ENCODE measurements at regions not wholly inside any gene's neighbourhood (a gene's known extent, or its start where the extent isn't known, plus 50 kb on each side); places are given as distances from the start of the nearest gene placed in this dataset.

- no peak overlapping the region for H3K4me3 ChIP-seq
- H3K27ac ChIP-seq, result no peak overlapping the region
- no peaks in the 10 kb centered on the region for H3K27me3 ChIP-seq
- no peaks in the 10 kb centered on the region for H3K9me3 ChIP-seq (replicated peaks in 1 of 3)
- H3K36me3 ChIP-seq (replicated peaks in 1 of 2), result no peaks in the 10 kb centered on the region
- TF ChIP-seq CTCF (IDR thresholded peaks at IDR 0.05) (no peak), POLR2A (IDR thresholded peaks at IDR 0.05) (no peak)
- H3K4me1 ChIP-seq (replicated peaks in 1 of 2), result no peaks in the 10 kb centered on the region
- WGBS, 4 donors, result 83 to 87% (median 84%) methylated on average over 4 to 5 of the region's 5 CpGs
- no peak for DNase-seq
- intact Hi-C loops (cut with DNase I), result no loop called here
Measured at GRCh38 chrX:99383786-99384185, 1026.3 kb downstream of the PCDH19 start.

- Histone ChIP-seq H3K9me3 (replicated peaks in 1 of 3) (no peaks in the 10 kb centered on the region), H3K27ac (no peak overlapping the region), H3K4me1 (replicated peaks in 1 of 2) (no peaks in the 10 kb centered on the region), H3K36me3 (replicated peaks in 1 of 2) (no peaks in the 10 kb centered on the region), H3K27me3 (peaks cover 9% of the 10 kb centered on the region), H3K4me3 (no peak overlapping the region)
- intact Hi-C loops (cut with DNase I), result no loop called here
- TF ChIP-seq CTCF (IDR thresholded peaks at IDR 0.05) (no peak), POLR2A (IDR thresholded peaks at IDR 0.05) (no peak)
- 77 to 94% (median 88%) methylated on average over 22 to 52 of the region's 53 CpGs for WGBS, 4 donors
- DNase-seq, result no peak
Measured at GRCh38 chrX:99371976-99372595, 1038.0 kb downstream of the PCDH19 start.

GRCh38 chrX:99353412-99353811, 1056.7 kb downstream of the PCDH19 start:
- TF ChIP-seq POLR2A (IDR thresholded peaks at IDR 0.05) (no peak), CTCF (IDR thresholded peaks at IDR 0.05) (no peak)
- Histone ChIP-seq H3K4me3 (no peak overlapping the region), H3K4me1 (replicated peaks in 1 of 2) (no peaks in the 10 kb centered on the region), H3K9me3 (replicated peaks in 1 of 3) (no peaks in the 10 kb centered on the region), H3K27me3 (peaks cover 5% of the 10 kb centered on the region), H3K36me3 (replicated peaks in 1 of 2) (no peaks in the 10 kb centered on the region), H3K27ac (no peak overlapping the region)
- WGBS, 4 donors, result 48 to 83% (median 62%) methylated on average over 1 of the region's 1 CpG
- intact Hi-C loops (cut with DNase I), result no loop called here
- DNase-seq, result no peak

- Histone ChIP-seq H3K27ac (no peak overlapping the region), H3K9me3 (replicated peaks in 1 of 3) (no peaks in the 10 kb centered on the region), H3K4me3 (no peak overlapping the region), H3K4me1 (replicated peaks in 1 of 2) (no peaks in the 10 kb centered on the region), H3K36me3 (replicated peaks in 1 of 2) (no peaks in the 10 kb centered on the region), H3K27me3 (peaks cover 3% of the 10 kb centered on the region)
- intact Hi-C loops (cut with DNase I), result no loop called here
- DNase-seq, result no peak
- WGBS, 4 donors, result 8 to 88% (median 78%) methylated on average over 2 to 4 of the region's 4 CpGs
- no peak for TF ChIP-seq POLR2A (IDR thresholded peaks at IDR 0.05)
- no peak for TF ChIP-seq CTCF (IDR thresholded peaks at IDR 0.05)
Measured at GRCh38 chrX:99348256-99348655, 1061.8 kb downstream of the PCDH19 start.

Data from adrenal gland (tissue), 9 donors.